ENCODE measurements at regions not wholly inside any gene's neighbourhood (a gene's known extent, or its start where the extent isn't known, plus 50 kb on each side); places are given as distances from the start of the nearest gene placed in this dataset.
"Not testable (repeated sequence)": the region's sequence is repeated elsewhere in the genome, so short reads cannot be mapped to it uniquely, and the experiment has no call there.

GRCh38 chr11:22920939-22921565 lies 60.8 kb upstream of the CCDC179 start:
- DNase-seq (ENCODE audit: low read depth in 3 of 3) = no peak

- no peak for DNase-seq (ENCODE audit: low read depth in 3 of 3)
Observed at GRCh38 chr11:22922672-22923071, 62.4 kb upstream of the CCDC179 start.

GRCh38 chr11:22923561-22923960 lies 63.3 kb upstream of the CCDC179 start:
- no peak for DNase-seq (ENCODE audit: low read depth in 3 of 3)

GRCh38 chr11:22926341-22926740 lies 66.1 kb upstream of the CCDC179 start:
- no peak for DNase-seq (ENCODE audit: low read depth in 3 of 3)

GRCh38 chr11:22927793-22928192 lies 67.5 kb upstream of the CCDC179 start:
- DNase-seq (ENCODE audit: low read depth in 3 of 3) = no peak

GRCh38 chr11:22928207-22928917 lies 68.1 kb upstream of the CCDC179 start:
- no peak for DNase-seq (ENCODE audit: low read depth in 3 of 3)

GRCh38 chr11:22930816-22931594 lies 70.7 kb upstream of the CCDC179 start:
- DNase-seq (ENCODE audit: low read depth in 3 of 3) = no peak

- no peak for DNase-seq (ENCODE audit: low read depth in 3 of 3)
Observed at GRCh38 chr11:22938691-22939090, 78.4 kb upstream of the CCDC179 start.

- not testable (repeated sequence) for DNase-seq (ENCODE audit: low read depth in 3 of 3)
Observed at GRCh38 chr11:22941544-22941943, 81.3 kb upstream of the CCDC179 start.

- no peak for DNase-seq (ENCODE audit: low read depth in 3 of 3)
Observed at GRCh38 chr11:22957786-22958185, 97.5 kb upstream of the CCDC179 start.

DNA sequence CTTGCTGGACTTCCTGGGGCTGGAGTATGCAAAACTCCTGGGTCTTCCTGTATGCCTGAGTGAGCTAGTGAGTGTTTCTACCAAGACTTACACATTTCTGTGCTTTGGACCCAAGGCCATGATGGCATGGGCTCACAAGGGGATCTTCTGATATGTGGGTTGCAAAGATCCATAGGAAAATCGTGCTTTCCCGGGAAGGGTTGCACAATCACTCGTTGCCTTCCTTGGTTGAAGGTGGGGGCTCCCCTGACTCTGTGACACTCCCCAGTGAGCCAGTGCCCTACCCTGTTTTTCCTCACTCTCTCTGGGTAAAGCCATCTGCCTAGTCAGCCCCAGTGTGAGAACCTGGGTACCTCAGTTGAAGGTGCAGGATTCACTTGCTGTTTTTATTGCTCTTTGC lies 114.0 kb upstream of the CCDC179 start:
- DNase-seq (ENCODE audit: low read depth in 3 of 3) = no peak

- peak in 1 of 3 donors; percentile 3 for DNase-seq (ENCODE audit: low read depth in 3 of 3)
Observed at GRCh38 chr11:22976146-22976545, 115.9 kb upstream of the CCDC179 start.

- DNase-seq (ENCODE audit: low read depth in 3 of 3) = no peak
Observed at GRCh38 chr11:22982903-22983302, 122.6 kb upstream of the CCDC179 start.

DNA sequence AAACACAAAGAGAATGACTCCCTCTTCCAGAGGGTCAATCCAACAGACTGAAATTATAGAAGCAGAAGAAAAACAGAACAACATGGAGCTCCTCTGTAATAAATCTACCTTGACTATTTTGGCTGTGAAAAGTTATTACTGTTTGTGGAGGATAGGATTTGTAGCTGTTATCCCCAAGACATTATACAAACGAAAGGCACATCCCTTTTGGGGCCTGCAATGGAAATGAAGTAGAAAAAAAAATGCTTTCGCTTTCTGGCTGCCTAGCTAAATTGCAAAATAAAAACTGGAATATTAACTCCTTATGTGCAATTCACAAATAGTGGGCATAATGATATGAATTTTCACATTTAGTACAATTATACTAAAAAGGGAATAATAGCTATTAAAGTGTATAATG lies 123.8 kb upstream of the CCDC179 start:
- DNase-seq (ENCODE audit: low read depth in 3 of 3) = no peak

- no peak for DNase-seq (ENCODE audit: low read depth in 3 of 3)
Observed at GRCh38 chr11:22989371-22989770, 129.1 kb upstream of the CCDC179 start.

DNA sequence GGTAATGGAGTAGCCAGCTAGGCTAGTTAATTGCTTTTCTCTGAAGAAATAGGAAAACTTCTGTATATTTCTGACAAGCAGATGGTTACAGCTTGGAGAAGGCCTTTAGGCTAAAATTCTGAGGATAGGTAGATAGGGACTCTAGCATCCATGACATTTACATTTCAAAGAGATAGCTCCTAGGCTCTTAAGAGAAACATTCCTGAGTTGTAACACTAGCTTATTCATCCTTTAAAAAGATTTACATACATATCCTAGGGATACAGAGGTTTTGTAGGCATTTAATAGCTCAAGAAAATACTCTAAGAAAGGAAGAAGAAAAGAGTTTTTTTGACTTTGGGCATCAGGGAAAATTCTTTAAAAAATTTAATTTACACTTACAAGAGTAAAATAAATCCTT lies 130.9 kb upstream of the CCDC179 start:
- DNase-seq (ENCODE audit: low read depth in 3 of 3) = no peak

DNA sequence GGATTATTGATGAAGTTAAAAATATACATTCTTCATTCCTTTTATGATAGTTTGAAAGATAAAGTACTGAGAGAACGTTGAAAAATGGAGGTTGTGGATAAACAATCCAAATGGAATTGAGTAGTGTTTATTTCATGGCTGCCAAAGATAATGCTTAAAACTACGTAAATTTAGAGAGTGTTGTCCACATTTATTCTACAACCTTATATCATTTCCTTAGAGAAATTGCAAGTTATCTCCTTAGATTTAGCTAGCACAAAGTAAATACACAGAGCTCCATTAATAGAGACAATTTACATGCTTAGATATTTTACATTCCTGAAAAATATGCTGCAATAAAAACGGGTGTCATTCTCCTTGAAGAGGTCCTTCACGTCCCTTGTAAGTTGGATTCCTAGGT lies 146.5 kb upstream of the CCDC179 start:
- DNase-seq (ENCODE audit: low read depth in 3 of 3) = no peak

DNA sequence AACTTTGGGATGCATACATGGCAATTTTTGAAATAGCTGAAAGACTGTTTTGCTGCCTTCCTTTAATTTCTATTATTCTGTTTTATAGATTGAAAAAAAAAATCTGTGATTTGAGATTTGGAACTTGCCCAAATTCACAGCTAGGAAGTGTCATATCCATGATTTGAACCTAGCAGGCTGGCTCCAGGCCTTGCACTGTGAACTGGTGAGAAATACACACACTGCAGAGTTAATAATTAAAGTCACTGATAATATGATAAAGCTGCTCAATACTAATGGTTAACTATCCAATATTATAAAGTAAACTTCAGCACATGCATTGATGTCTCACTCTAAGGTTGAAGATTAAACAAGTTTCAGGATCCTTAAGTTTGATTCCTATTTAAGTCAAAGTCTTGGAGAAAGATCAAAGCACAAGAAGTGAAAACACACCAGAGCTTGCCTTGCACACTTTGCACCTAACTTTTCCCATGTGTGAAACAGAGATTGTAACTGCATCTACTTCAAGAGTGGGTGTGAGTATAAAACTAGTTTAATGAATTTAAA lies 150.6 kb upstream of the CCDC179 start:
- DNase-seq (ENCODE audit: low read depth in 3 of 3) = no peak

GRCh38 chr11:23012930-23013329 lies 152.7 kb upstream of the CCDC179 start:
- DNase-seq (ENCODE audit: low read depth in 3 of 3) = no peak

- no peak for DNase-seq (ENCODE audit: low read depth in 3 of 3)
Observed at GRCh38 chr11:23013509-23013908, 153.2 kb upstream of the CCDC179 start.

GRCh38 chr11:23021287-23021863 lies 161.1 kb upstream of the CCDC179 start:
- DNase-seq (ENCODE audit: low read depth in 3 of 3) = no peak

DNA sequence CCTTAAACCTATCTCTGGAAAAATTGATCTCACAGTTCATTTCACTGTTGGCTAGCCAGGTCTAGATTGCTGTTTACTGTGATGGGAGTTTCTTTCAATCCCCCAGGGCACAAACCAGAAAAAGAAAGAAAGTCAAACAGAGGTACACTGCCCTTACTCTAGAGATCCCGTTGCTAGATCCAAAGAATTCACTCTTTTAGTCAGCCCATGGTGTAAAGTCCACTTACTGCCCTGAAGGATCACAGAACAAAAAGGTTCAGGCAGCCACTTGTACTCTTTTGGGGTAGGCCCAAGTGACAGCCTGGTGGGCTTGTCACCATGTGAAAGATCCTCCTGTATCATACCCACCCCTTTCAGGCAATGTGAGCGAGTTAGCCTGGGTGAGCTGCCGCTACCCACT lies 162.6 kb upstream of the CCDC179 start:
- DNase-seq (ENCODE audit: low read depth in 3 of 3) = no peak
